GM12801 (cell line): ENCODE measurements at regions not wholly inside any gene's neighbourhood (a gene's known extent, or its start where the extent isn't known, plus 50 kb on each side); places are given as distances from the start of the nearest gene placed in this dataset.

Experiments
- CTCF ChIP-seq: IDR thresholded peaks from one replicate; pipeline ENCODE4 v1.5.1; 2011; ENCODE audit warnings: control low read depth; ENCODE audit not compliant: insufficient read length; ENCODE audit errors: extremely low read depth

- TF ChIP-seq CTCF = no peak
Observed at GRCh38 chr1:56322211-56322610, 257.2 kb downstream of the PLPP3 start.

DNA sequence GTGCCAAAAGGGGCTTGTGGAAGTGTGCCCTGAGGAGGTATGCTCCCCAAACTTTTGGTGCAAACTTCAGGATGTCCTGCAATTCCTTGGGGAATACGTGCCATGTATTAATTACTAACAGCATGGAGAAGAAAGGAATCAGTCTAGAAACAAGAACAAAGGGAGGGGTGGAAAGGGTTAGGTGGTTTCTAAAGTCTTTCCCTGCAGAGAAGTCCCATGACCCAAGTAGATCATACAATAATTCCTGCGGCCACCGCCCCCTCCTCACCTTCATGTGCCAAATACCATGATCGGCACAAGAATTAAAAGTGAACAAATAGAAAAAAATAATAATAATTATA is 258.2 kb downstream of the PLPP3 start:
- no peak for TF ChIP-seq CTCF

DNA sequence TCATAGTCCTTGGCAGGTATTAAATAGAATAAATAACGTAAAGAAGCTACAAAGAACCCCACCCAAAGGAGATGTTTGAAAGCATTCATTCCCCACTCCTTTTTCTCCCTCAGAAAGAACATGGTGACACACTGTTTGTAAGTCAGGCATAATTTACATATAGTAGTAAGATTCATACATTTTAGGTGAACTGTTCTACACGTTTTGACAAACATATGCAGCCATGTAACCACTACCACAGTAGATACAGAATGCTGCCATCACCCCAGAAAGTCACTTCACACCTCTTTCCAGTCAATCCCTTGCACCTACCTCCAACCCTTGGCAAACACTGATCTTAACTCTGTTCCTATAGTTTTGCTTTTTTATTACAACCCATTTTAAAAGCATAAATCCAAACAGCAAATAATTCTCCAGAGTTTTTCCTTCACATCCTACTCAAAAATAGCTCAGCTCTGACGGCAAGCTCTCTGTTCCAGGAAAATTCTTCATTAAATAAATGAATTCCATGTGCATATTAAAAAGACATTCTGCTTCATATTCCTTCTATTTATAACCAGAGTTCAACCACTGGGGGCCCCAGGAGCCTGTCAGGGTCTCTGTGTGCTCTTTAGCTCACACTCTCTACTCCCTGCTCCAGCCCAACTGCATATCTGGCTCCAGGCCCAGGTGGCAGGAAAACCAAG is 258.8 kb downstream of the PLPP3 start:
- TF ChIP-seq CTCF = no peak

DNA sequence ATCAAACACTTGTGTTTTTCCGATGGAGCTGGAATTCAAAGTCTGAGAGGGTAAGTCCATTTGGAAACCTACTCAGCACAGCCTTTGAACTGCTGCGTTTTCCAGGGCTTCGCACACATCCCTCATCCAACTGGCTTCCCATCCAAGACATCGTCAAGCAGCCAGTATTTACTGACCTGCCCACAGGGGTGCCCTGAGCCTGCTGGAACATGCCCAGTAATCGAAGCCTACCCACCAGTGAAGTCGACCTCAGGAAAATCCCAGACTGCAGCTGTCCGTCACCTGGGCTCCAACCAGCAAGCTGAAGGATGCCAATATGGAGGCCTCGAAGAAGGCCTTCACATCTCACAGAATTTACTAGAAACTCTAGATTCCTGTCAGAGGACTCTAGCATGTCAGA is 261.6 kb downstream of the PLPP3 start:
- TF ChIP-seq CTCF = no peak

DNA sequence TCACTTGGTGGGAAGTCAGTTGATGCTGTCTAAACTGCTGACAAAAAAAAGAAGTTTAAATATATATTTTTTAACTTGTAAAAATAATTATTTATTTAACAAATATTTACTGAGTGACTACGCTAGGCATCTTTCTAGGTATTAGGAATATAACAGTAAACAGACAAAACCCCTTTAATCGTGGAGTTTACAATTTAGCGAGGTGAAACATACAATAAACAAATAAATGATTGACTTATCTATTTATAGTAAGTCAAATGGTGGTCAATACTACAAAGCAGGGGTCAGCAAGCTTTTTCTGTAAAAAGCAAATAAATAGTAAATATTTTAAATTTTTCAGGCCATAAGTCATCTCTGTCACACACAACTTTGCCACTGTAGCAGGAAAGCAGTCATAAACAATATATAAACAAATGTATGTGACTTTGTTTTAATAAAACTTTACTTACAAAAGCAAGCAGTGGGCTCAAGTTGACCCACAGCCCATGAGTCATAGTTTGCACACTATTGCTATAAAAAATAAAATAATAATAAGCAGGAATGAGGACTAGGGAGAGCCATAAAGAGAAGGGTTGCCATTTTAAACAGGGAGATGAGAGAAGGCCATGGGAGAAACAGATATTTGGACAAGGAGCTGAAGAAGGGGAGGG is 263.9 kb downstream of the PLPP3 start:
- no peak for TF ChIP-seq CTCF

- no peak for TF ChIP-seq CTCF
Observed at GRCh38 chr1:56313560-56313959, 265.8 kb downstream of the PLPP3 start.

GRCh38 chr1:56311766-56312165 is 267.6 kb downstream of the PLPP3 start:
- TF ChIP-seq CTCF = no peak

DNA sequence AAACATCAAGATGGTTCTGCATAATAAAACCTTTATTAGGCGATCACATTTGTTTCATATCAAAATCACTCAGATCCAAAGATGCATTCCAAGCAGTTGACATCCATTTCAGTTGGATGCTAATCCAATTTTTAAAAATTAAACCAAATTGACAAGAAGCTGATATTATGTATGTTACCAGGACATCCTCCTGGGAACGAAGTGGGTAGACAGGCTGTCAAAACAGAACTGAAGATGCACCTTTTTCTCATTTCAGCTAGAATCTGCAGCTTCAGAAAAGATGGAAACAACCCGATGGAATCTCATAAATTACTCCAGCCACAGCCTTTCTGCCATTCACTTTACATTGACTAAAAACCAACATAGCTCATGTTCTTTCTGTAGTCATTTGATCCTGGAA is 268.4 kb downstream of the PLPP3 start:
- TF ChIP-seq CTCF = no peak
